ENCODE measurements at regions not wholly inside any gene's neighbourhood (a gene's known extent, or its start where the extent isn't known, plus 50 kb on each side); places are given as distances from the start of the nearest gene placed in this dataset.

DNA sequence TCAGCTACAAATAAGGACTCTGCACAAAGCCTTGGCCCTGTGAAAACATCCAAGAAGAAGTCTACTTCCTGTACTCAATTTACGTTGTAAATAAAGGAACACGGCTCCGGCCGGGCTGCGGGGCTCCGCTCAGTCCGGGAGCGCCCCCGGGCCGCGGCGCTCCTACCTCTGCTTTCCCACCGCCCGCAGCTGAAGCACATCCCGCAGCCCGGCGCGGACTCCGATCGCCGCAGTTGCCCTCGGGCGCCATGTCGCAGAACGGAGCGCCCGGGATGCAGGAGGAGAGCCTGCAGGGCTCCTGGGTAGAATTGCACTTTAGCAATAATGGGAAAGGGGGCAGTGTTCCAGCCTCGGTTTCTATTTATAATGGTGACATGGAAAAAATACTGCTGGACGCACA lies 502.3 kb upstream of the FOXG1 start:
- Histone ChIP-seq H4K20me1 (ENCODE audit: control insufficient read depth, insufficient read depth, low read depth, low read length) (no peaks in the 10 kb centered on the region), H3K27ac (ENCODE audit: low read depth, low read length) (no peak overlapping the region), H3K4me2 (ENCODE audit: low read length) (no peak overlapping the region), H3K27me3 (ENCODE audit: control insufficient read depth, low read length) (no peaks in the 10 kb centered on the region), H3K4me1 (ENCODE audit: control insufficient read depth, low read length) (no peaks in the 10 kb centered on the region), H3K36me3 (ENCODE audit: control insufficient read depth, low read length) (no peaks in the 10 kb centered on the region), H3K9me2 (replicated peaks; ENCODE audit: control insufficient read depth, low read length) (no peaks in the 10 kb centered on the region), H3K9me3 (ENCODE audit: control insufficient read depth, insufficient read depth, low read length) (peaks cover 21% of the 10 kb centered on the region; the same call in 1 of the 2 replicates), H3F3A (ENCODE audit: control insufficient read depth, insufficient read depth) (no peaks in the 10 kb centered on the region), H3K4me3 (ENCODE audit: low read length) (no peak overlapping the region), H3K79me2 (ENCODE audit: control insufficient read depth, low read length) (no peaks in the 10 kb centered on the region)
- no peak for TF ChIP-seq EZH2phosphoT487 (IDR thresholded peaks at IDR 0.05; ENCODE audit: borderline replicate concordance, low read length)
- TF ChIP-seq, protein P1, sequence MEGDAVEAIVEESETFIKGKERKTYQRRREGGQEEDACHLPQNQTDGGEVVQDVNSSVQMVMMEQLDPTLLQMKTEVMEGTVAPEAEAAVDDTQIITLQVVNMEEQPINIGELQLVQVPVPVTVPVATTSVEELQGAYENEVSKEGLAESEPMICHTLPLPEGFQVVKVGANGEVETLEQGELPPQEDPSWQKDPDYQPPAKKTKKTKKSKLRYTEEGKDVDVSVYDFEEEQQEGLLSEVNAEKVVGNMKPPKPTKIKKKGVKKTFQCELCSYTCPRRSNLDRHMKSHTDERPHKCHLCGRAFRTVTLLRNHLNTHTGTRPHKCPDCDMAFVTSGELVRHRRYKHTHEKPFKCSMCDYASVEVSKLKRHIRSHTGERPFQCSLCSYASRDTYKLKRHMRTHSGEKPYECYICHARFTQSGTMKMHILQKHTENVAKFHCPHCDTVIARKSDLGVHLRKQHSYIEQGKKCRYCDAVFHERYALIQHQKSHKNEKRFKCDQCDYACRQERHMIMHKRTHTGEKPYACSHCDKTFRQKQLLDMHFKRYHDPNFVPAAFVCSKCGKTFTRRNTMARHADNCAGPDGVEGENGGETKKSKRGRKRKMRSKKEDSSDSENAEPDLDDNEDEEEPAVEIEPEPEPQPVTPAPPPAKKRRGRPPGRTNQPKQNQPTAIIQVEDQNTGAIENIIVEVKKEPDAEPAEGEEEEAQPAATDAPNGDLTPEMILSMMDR (IDR thresholded peaks at IDR 0.05; ENCODE audit: low read depth, low read length, poor library complexity, severe bottlenecking): no peak

DNA sequence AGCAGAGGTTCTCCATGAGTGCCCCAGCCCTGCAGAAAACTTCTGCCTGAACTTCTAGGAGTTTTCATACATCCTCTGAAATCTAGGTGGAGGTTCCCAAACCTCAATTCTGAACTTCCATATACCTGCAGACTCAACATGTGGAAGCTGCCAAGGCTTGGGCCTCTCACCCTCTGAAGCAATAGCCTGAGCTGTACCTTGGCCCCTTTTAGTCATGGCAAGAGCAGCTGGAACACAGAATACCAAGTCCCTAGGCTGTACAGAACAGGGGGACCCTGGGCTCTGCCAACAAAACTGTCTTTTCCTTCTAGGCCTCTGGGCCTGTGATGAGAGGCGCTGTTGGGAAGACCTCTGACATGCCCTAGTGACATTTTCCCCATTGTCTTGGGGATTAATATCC lies 494.3 kb upstream of the FOXG1 start:
- Histone ChIP-seq H3F3A (ENCODE audit: control insufficient read depth, insufficient read depth) (no peaks in the 10 kb centered on the region), H3K4me1 (ENCODE audit: control insufficient read depth, low read length) (no peaks in the 10 kb centered on the region), H3K36me3 (ENCODE audit: control insufficient read depth, low read length) (no peaks in the 10 kb centered on the region), H3K27me3 (ENCODE audit: control insufficient read depth, low read length) (no peaks in the 10 kb centered on the region), H3K9me2 (replicated peaks; ENCODE audit: control insufficient read depth, low read length) (no peaks in the 10 kb centered on the region), H3K27ac (ENCODE audit: low read depth, low read length) (no peak overlapping the region), H3K79me2 (ENCODE audit: control insufficient read depth, low read length) (no peaks in the 10 kb centered on the region), H3K9me3 (ENCODE audit: control insufficient read depth, insufficient read depth, low read length) (no peaks in the 10 kb centered on the region), H3K4me3 (ENCODE audit: low read length) (no peak overlapping the region), H4K20me1 (ENCODE audit: control insufficient read depth, insufficient read depth, low read depth, low read length) (no peaks in the 10 kb centered on the region), H3K4me2 (ENCODE audit: low read length) (no peak overlapping the region)
- TF ChIP-seq, protein P1 (IDR thresholded peaks at IDR 0.05; ENCODE audit: low read depth, low read length, poor library complexity, severe bottlenecking): no peak
- no peak for TF ChIP-seq EZH2phosphoT487 (IDR thresholded peaks at IDR 0.05; ENCODE audit: borderline replicate concordance, low read length)

DNA sequence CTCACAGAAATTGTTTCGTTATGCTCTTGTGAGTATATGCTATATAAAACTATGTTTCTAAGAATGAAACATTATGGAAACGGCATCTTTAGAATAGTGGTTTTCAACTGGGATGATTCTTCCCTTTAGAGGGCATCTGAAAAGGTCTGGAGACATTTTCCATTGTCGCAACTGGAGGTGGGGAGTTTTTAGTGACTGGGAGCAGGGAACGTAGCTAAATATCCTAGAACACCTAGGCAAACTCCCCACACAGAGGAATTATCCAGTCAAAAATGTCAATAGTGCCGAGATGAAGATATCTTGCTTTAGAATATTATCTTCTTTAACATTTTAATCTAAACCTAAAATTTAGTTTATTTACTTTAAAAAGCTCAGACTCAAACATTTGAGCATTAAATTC lies 486.1 kb upstream of the FOXG1 start:
- Histone ChIP-seq H3K4me1 (ENCODE audit: control insufficient read depth, low read length) (no peaks in the 10 kb centered on the region), H3K27ac (ENCODE audit: low read depth, low read length) (no peak overlapping the region), H3K4me3 (ENCODE audit: low read length) (no peak overlapping the region), H3K4me2 (ENCODE audit: low read length) (no peak overlapping the region), H4K20me1 (ENCODE audit: control insufficient read depth, insufficient read depth, low read depth, low read length) (no peaks in the 10 kb centered on the region), H3K9me2 (replicated peaks; ENCODE audit: control insufficient read depth, low read length) (no peaks in the 10 kb centered on the region), H3K27me3 (ENCODE audit: control insufficient read depth, low read length) (no peaks in the 10 kb centered on the region), H3K9me3 (ENCODE audit: control insufficient read depth, insufficient read depth, low read length) (no peaks in the 10 kb centered on the region), H3K36me3 (ENCODE audit: control insufficient read depth, low read length) (no peaks in the 10 kb centered on the region), H3K79me2 (ENCODE audit: control insufficient read depth, low read length) (no peaks in the 10 kb centered on the region), H3F3A (ENCODE audit: control insufficient read depth, insufficient read depth) (no peaks in the 10 kb centered on the region)
- TF ChIP-seq EZH2phosphoT487 (IDR thresholded peaks at IDR 0.05; ENCODE audit: borderline replicate concordance, low read length): no peak
- TF ChIP-seq, protein P1 (IDR thresholded peaks at IDR 0.05; ENCODE audit: low read depth, low read length, poor library complexity, severe bottlenecking): no peak

Data from DOHH2 (cell line).